Stomach (tissue), 8 donors: ENCODE measurements at regions not wholly inside any gene's neighbourhood (a gene's known extent, or its start where the extent isn't known, plus 50 kb on each side); places are given as distances from the start of the nearest gene placed in this dataset.

Experiments used
- DNase-seq, 2 donors: peaks; one replicate each; pipeline versions ENCODE4 v3.0.0 to v3.0.0-alpha.2; 2013 to 2019
- H3K27ac ChIP-seq, 5 donors: fragments of 200-600 bp in 4 of 5; sonication (generic) in 4 of 5; one replicate each; pipeline ENCODE4 v1.5.1; 2013 to 2019; ENCODE audit warnings: mild to moderate bottlenecking in 1 of 5, moderate library complexity in 1 of 5
- H3K27me3 ChIP-seq, 3 donors: fragments of 200-600 bp; sonication (generic); one replicate each; pipeline ENCODE4 v1.5.1; 2017 to 2019; ENCODE audit warnings: mixed run types in 1 of 3
- H3K36me3 ChIP-seq, 4 donors: fragments of 200-600 bp; sonication (generic); 1 replicate in 3 of 4; 2 replicates in 1 of 4; pipeline ENCODE4 v1.5.1; 2016 to 2019
- H3K4me1 ChIP-seq, 4 donors: fragments of 200-600 bp; sonication (generic); one replicate each; pipeline ENCODE4 v1.5.1; 2016 to 2019
- H3K4me3 ChIP-seq, 4 donors: fragments of 200-600 bp; sonication (generic) in 3 of 4; one replicate each; pipeline ENCODE4 v1.5.1; 2016 to 2019; ENCODE audit warnings: mild to moderate bottlenecking in 1 of 4
- H3K9me3 ChIP-seq, 4 donors: fragments of 200-600 bp; sonication (generic); one replicate each; pipeline ENCODE4 v1.5.1; 2016 to 2019
- CTCF ChIP-seq, 7 experiments: fragments of 450-650 bp in 4 of 7; fragments of 200-600 bp in 3 of 7; sonication (generic) in 3 of 7; IDR thresholded peaks; one replicate each; pipeline ENCODE4 v1.5.1; 2016 to 2019; ENCODE audit warnings: antibody characterized with exemption in 7 of 7, control low read depth in 2 of 7, mild to moderate bottlenecking in 1 of 7
- EP300 ChIP-seq: sonication (generic); formaldehyde crosslinking; IDR thresholded peaks from one replicate; pipeline ENCODE4 v1.6.1; 2017; ENCODE audit warnings: antibody characterized with exemption
- POLR2A ChIP-seq, 4 donors: fragments of 450-650 bp; IDR thresholded peaks; one replicate each; pipeline ENCODE4 v1.6.1; 2016; ENCODE audit warnings: antibody characterized with exemption in 4 of 4, control low read depth in 2 of 4, mild to moderate bottlenecking in 1 of 4, moderate library complexity in 1 of 4
- POLR2AphosphoS5 ChIP-seq, 3 donors: sonication (generic); formaldehyde crosslinking; IDR thresholded peaks; one replicate each; pipeline ENCODE4 v1.6.1; 2016; ENCODE audit warnings: antibody characterized with exemption in 3 of 3
- WGBS, 5 donors: extraction: QIAGEN DNeasy Blood & Tissue Kit in 3 of 5; methylation state at CpG; one replicate each; pipeline versions ENCODE4 v1.1.5 to v1.1.7; 2013 to 2018; 5-methylcytosine and 5-hydroxymethylcytosine counted together
- intact Hi-C: fragments of 100-400 bp; cut with DNase I; formaldehyde crosslinking; loops from one replicate; pipeline ENCODE4 v1.15.1; 2023; ENCODE audit warnings: low total_unique reads
- donor health status: healthy with polysubstance abuse.
- donor health status: Bipolar disorder and iron deficiency.
- donor health status: healthy.

GRCh38 chr11:91243630-91244029, 981.0 kb upstream of the FAT3 start:
- H3K27ac ChIP-seq = no peak overlapping the region
- DNase-seq = peak in 1 of 2 donors; percentile 32
- no peaks in the 10 kb centered on the region for H3K27me3 ChIP-seq
- no peak for TF ChIP-seq CTCF (IDR thresholded peaks at IDR 0.05)
- no peak for TF ChIP-seq EP300
- TF ChIP-seq POLR2AphosphoS5 (IDR thresholded peaks at IDR 0.05) = no peak
- TF ChIP-seq POLR2A (IDR thresholded peaks at IDR 0.05) = no peak
- H3K36me3 ChIP-seq = no peaks in the 10 kb centered on the region
- no peaks in the 10 kb centered on the region for H3K9me3 ChIP-seq
- H3K4me1 ChIP-seq = no peaks in the 10 kb centered on the region
- no peak overlapping the region for H3K4me3 ChIP-seq
- WGBS, 5 donors = 72 to 88% (median 84%) methylated on average over 2 of the region's 2 CpGs
- intact Hi-C loops = no loop called here

- intact Hi-C loops = no loop called here
- no peaks in the 10 kb centered on the region for H3K36me3 ChIP-seq
- H3K4me1 ChIP-seq = no peaks in the 10 kb centered on the region
- H3K9me3 ChIP-seq = no peaks in the 10 kb centered on the region
- DNase-seq = no peak
- H3K27me3 ChIP-seq = no peaks in the 10 kb centered on the region
- no peak overlapping the region for H3K27ac ChIP-seq
- H3K4me3 ChIP-seq = no peak overlapping the region
- TF ChIP-seq EP300 (no peak), CTCF (IDR thresholded peaks at IDR 0.05) (no peak), POLR2A (IDR thresholded peaks at IDR 0.05) (no peak), POLR2AphosphoS5 (IDR thresholded peaks at IDR 0.05) (no peak)
- 54 to 65% (median 60%) methylated on average over 3 of the region's 3 CpGs for WGBS, 5 donors
These were observed 981.6 kb upstream of the FAT3 start for GRCh38 chr11:91243051-91243450.

- Histone ChIP-seq H3K4me1 (no peaks in the 10 kb centered on the region), H3K9me3 (no peaks in the 10 kb centered on the region), H3K36me3 (no peaks in the 10 kb centered on the region), H3K27me3 (no peaks in the 10 kb centered on the region), H3K4me3 (no peak overlapping the region), H3K27ac (no peak overlapping the region)
- intact Hi-C loops = no loop called here
- no peak for DNase-seq
- 77 to 86% (median 79%) methylated on average over 3 of the region's 3 CpGs for WGBS, 5 donors
- TF ChIP-seq POLR2AphosphoS5 (IDR thresholded peaks at IDR 0.05) = no peak
These were observed 983.4 kb upstream of the FAT3 start for GRCh38 chr11:91241226-91241625.

- H3K27ac ChIP-seq = no peak overlapping the region
- intact Hi-C loops = no loop called here
- H3K27me3 ChIP-seq = no peaks in the 10 kb centered on the region
- TF ChIP-seq EP300 (no peak), POLR2AphosphoS5 (IDR thresholded peaks at IDR 0.05) (no peak), CTCF (IDR thresholded peaks at IDR 0.05) (no peak), POLR2A (IDR thresholded peaks at IDR 0.05) (no peak)
- WGBS, 5 donors = 48 to 69% (median 54%) methylated on average over 2 of the region's 2 CpGs
- DNase-seq = no peak
- no peaks in the 10 kb centered on the region for H3K9me3 ChIP-seq
- no peaks in the 10 kb centered on the region for H3K36me3 ChIP-seq
- no peaks in the 10 kb centered on the region for H3K4me1 ChIP-seq
- H3K4me3 ChIP-seq = no peak overlapping the region
These were observed 985.3 kb upstream of the FAT3 start for GRCh38 chr11:91239359-91239758.

GRCh38 chr11:91231226-91231625, 993.4 kb upstream of the FAT3 start:
- Histone ChIP-seq H3K4me3 (no peak overlapping the region), H3K36me3 (no peaks in the 10 kb centered on the region), H3K27ac (no peak overlapping the region), H3K27me3 (no peaks in the 10 kb centered on the region), H3K4me1 (no peaks in the 10 kb centered on the region), H3K9me3 (no peaks in the 10 kb centered on the region)
- intact Hi-C loops = no loop called here
- WGBS, 5 donors = 53 to 67% (median 59%) methylated on average over 4 of the region's 4 CpGs
- DNase-seq = no peak
- TF ChIP-seq CTCF (IDR thresholded peaks at IDR 0.05) (no peak), POLR2AphosphoS5 (IDR thresholded peaks at IDR 0.05) (no peak), EP300 (no peak), POLR2A (IDR thresholded peaks at IDR 0.05) (no peak)
